ENCODE measurements at regions not wholly inside any gene's neighbourhood (a gene's known extent, or its start where the extent isn't known, plus 50 kb on each side); places are given as distances from the start of the nearest gene placed in this dataset.

- no peak overlapping the region for H3K4me3 Mint-ChIP-seq
- intact Hi-C loops (cut with micrococcal nuclease): no loop called here
- no peak overlapping the region for H3K27ac Mint-ChIP-seq
- H3K36me3 Mint-ChIP-seq: no peaks in the 10 kb centered on the region
- Histone ChIP-seq H3K9me3 (replicated peaks in 1 of 2; ENCODE audit: control insufficient read depth in 1 of 2, insufficient read depth in 1 of 2, low read length in 2 of 2) (peaks cover 8 to 37% of the 10 kb centered on the region in 2 donors), H3K4me1 (ENCODE audit: control insufficient read depth in 1 of 2, insufficient read depth in 2 of 2, low read length in 2 of 2) (no peaks in the 10 kb centered on the region), H3K4me3 (replicated peaks in 1 of 3; ENCODE audit: low read depth in 2 of 3, low read length in 3 of 3) (no peak overlapping the region), H3K9ac (ENCODE audit: insufficient read depth, low read length, poor library complexity, severe bottlenecking) (no peak overlapping the region), H3K36me3 (replicated peaks in 1 of 2; ENCODE audit: control insufficient read depth in 1 of 2, insufficient read depth in 2 of 2, low read length in 2 of 2) (no peaks in the 10 kb centered on the region), H3K4me2 (replicated peaks; ENCODE audit: extremely low read depth, low read length, poor library complexity, severe bottlenecking) (no peak overlapping the region), H3K27me3 (ENCODE audit: control insufficient read depth in 2 of 2, insufficient read depth in 2 of 2, low read length in 2 of 2) (no peaks in the 10 kb centered on the region), H4K20me1 (ENCODE audit: insufficient read depth, low read length) (no peaks in the 10 kb centered on the region), H2AFZ (ENCODE audit: insufficient read depth, low read depth, low read length, poor library complexity, severe bottlenecking) (no peak overlapping the region), H3K27ac (ENCODE audit: low read depth in 1 of 2, low read length in 2 of 2) (no peak overlapping the region), H3K79me2 (ENCODE audit: insufficient read depth, low read length) (no peaks in the 10 kb centered on the region)
- H3K9me3 Mint-ChIP-seq: peaks cover 8 to 28% (median 17%) of the 10 kb centered on the region in 7 donors
- no peak for DNase-seq
- H3K27me3 Mint-ChIP-seq (ENCODE audit: low read depth in 3 of 3): peaks cover 0 to 2% (median 0%) of the 10 kb centered on the region in 3 donors
- WGBS (ENCODE audit: insufficient coverage): 97% methylated on average over 7 of the region's 11 CpGs
- no peak for TF ChIP-seq CTCF (IDR thresholded peaks at IDR 0.05)
- H3K4me1 Mint-ChIP-seq: no peaks in the 10 kb centered on the region
Observed at GRCh38 chr14:101024686-101025085, 121.2 kb upstream of the RTL1 start.

- WGBS (ENCODE audit: insufficient coverage): 100% methylated on average over 2 of the region's 8 CpGs
Observed at GRCh38 chr14:101025131-101025530, 121.6 kb upstream of the RTL1 start.

More at GRCh38 chr14:101025131-101025530, 121.6 kb upstream of the RTL1 start:
- no peaks in the 10 kb centered on the region for H3K36me3 Mint-ChIP-seq
- H2AFZ ChIP-seq (ENCODE audit: insufficient read depth, low read depth, low read length, poor library complexity, severe bottlenecking): no peak overlapping the region
- no peaks in the 10 kb centered on the region for H3K36me3 ChIP-seq (replicated peaks in 1 of 2; ENCODE audit: control insufficient read depth in 1 of 2, insufficient read depth in 2 of 2, low read length in 2 of 2)
- intact Hi-C loops (cut with micrococcal nuclease): no loop called here
- no peaks in the 10 kb centered on the region for H3K4me1 ChIP-seq (ENCODE audit: control insufficient read depth in 1 of 2, insufficient read depth in 2 of 2, low read length in 2 of 2)
- H3K79me2 ChIP-seq (ENCODE audit: insufficient read depth, low read length): no peaks in the 10 kb centered on the region
- no peak for TF ChIP-seq CTCF (IDR thresholded peaks at IDR 0.05)
- no peak overlapping the region for H3K27ac Mint-ChIP-seq
- no peak for DNase-seq
- no peaks in the 10 kb centered on the region for H3K4me1 Mint-ChIP-seq
- H3K4me2 ChIP-seq (replicated peaks; ENCODE audit: extremely low read depth, low read length, poor library complexity, severe bottlenecking): no peak overlapping the region
- no peak overlapping the region for H3K9ac ChIP-seq (ENCODE audit: insufficient read depth, low read length, poor library complexity, severe bottlenecking)
- H3K27ac ChIP-seq (ENCODE audit: low read depth in 1 of 2, low read length in 2 of 2): no peak overlapping the region
- no peak overlapping the region for H3K4me3 ChIP-seq (replicated peaks in 1 of 3; ENCODE audit: low read depth in 2 of 3, low read length in 3 of 3)
- peaks cover 8 to 27% (median 16%) of the 10 kb centered on the region in 7 donors for H3K9me3 Mint-ChIP-seq
- no peaks in the 10 kb centered on the region for H3K27me3 ChIP-seq (ENCODE audit: control insufficient read depth in 2 of 2, insufficient read depth in 2 of 2, low read length in 2 of 2)
- H4K20me1 ChIP-seq (ENCODE audit: insufficient read depth, low read length): no peaks in the 10 kb centered on the region
- H3K27me3 Mint-ChIP-seq (ENCODE audit: low read depth in 3 of 3): peaks cover 0 to 2% (median 0%) of the 10 kb centered on the region in 3 donors
- H3K9me3 ChIP-seq (replicated peaks in 1 of 2; ENCODE audit: control insufficient read depth in 1 of 2, insufficient read depth in 1 of 2, low read length in 2 of 2): peaks cover 8 to 33% of the 10 kb centered on the region in 2 donors
- H3K4me3 Mint-ChIP-seq: no peak overlapping the region

Data from CD14-positive monocyte (primary cell).